ENCODE measurements at regions not wholly inside any gene's neighbourhood (a gene's known extent, or its start where the extent isn't known, plus 50 kb on each side); places are given as distances from the start of the nearest gene placed in this dataset.

GRCh38 chr2:16009560-16009959 is 69.2 kb downstream of the MYCN start:
- DNase-seq = no peak

GRCh38 chr2:16008856-16009255 is 68.5 kb downstream of the MYCN start:
- no peak for DNase-seq

- no peak for DNase-seq
Measured at GRCh38 chr2:16008331-16008850, 68.0 kb downstream of the MYCN start.

GRCh38 chr2:16007167-16007934 is 67.0 kb downstream of the MYCN start:
- no peak for DNase-seq

- DNase-seq = no peak
Measured at GRCh38 chr2:16006537-16007166, 66.3 kb downstream of the MYCN start.

- DNase-seq = no peak
Measured at GRCh38 chr2:16005816-16006536, 65.6 kb downstream of the MYCN start.

- no peak for DNase-seq
Measured at GRCh38 chr2:16005389-16005788, 65.0 kb downstream of the MYCN start.

GRCh38 chr2:16003809-16004208 is 63.5 kb downstream of the MYCN start:
- no peak for DNase-seq

GRCh38 chr2:16003152-16003551 is 62.8 kb downstream of the MYCN start:
- no peak for DNase-seq

- no peak for DNase-seq
Measured at GRCh38 chr2:16002575-16002974, 62.2 kb downstream of the MYCN start.

- no peak for DNase-seq
Measured at GRCh38 chr2:16002144-16002543, 61.8 kb downstream of the MYCN start.

- no peak for DNase-seq
Measured at GRCh38 chr2:16000642-16001041, 60.3 kb downstream of the MYCN start.

GRCh38 chr2:15999596-16000469 is 59.5 kb downstream of the MYCN start:
- DNase-seq = no peak

- DNase-seq = no peak
Measured at GRCh38 chr2:15997728-15998280, 57.5 kb downstream of the MYCN start.

GRCh38 chr2:15996536-15997423 is 56.4 kb downstream of the MYCN start:
- no peak for DNase-seq

Measured in effector CD4-positive, alpha-beta T cell (primary cell).